Stomach (tissue), 8 donors: ENCODE measurements at regions not wholly inside any gene's neighbourhood (a gene's known extent, or its start where the extent isn't known, plus 50 kb on each side); places are given as distances from the start of the nearest gene placed in this dataset.

Experiments used
- DNase-seq, 2 donors: peaks; one replicate each; pipeline versions ENCODE4 v3.0.0 to v3.0.0-alpha.2; 2013 to 2019
- H3K27ac ChIP-seq, 5 donors: fragments of 200-600 bp in 4 of 5; sonication (generic) in 4 of 5; one replicate each; pipeline ENCODE4 v1.5.1; 2013 to 2019; ENCODE audit warnings: mild to moderate bottlenecking in 1 of 5, moderate library complexity in 1 of 5
- H3K27me3 ChIP-seq, 3 donors: fragments of 200-600 bp; sonication (generic); one replicate each; pipeline ENCODE4 v1.5.1; 2017 to 2019; ENCODE audit warnings: mixed run types in 1 of 3
- H3K36me3 ChIP-seq, 4 donors: fragments of 200-600 bp; sonication (generic); 1 replicate in 3 of 4; 2 replicates in 1 of 4; pipeline ENCODE4 v1.5.1; 2016 to 2019
- H3K4me1 ChIP-seq, 4 donors: fragments of 200-600 bp; sonication (generic); one replicate each; pipeline ENCODE4 v1.5.1; 2016 to 2019
- H3K4me3 ChIP-seq, 4 donors: fragments of 200-600 bp; sonication (generic) in 3 of 4; one replicate each; pipeline ENCODE4 v1.5.1; 2016 to 2019; ENCODE audit warnings: mild to moderate bottlenecking in 1 of 4
- H3K9me3 ChIP-seq, 4 donors: fragments of 200-600 bp; sonication (generic); one replicate each; pipeline ENCODE4 v1.5.1; 2016 to 2019
- EP300 ChIP-seq: sonication (generic); formaldehyde crosslinking; IDR thresholded peaks from one replicate; pipeline ENCODE4 v1.6.1; 2017; ENCODE audit warnings: antibody characterized with exemption
- POLR2A ChIP-seq, 4 donors: fragments of 450-650 bp; IDR thresholded peaks; one replicate each; pipeline ENCODE4 v1.6.1; 2016; ENCODE audit warnings: antibody characterized with exemption in 4 of 4, control low read depth in 2 of 4, mild to moderate bottlenecking in 1 of 4, moderate library complexity in 1 of 4
- POLR2AphosphoS5 ChIP-seq, 3 donors: sonication (generic); formaldehyde crosslinking; IDR thresholded peaks; one replicate each; pipeline ENCODE4 v1.6.1; 2016; ENCODE audit warnings: antibody characterized with exemption in 3 of 3
- WGBS, 5 donors: extraction: QIAGEN DNeasy Blood & Tissue Kit in 3 of 5; methylation state at CpG; one replicate each; pipeline versions ENCODE4 v1.1.5 to v1.1.7; 2013 to 2018; 5-methylcytosine and 5-hydroxymethylcytosine counted together
- intact Hi-C: fragments of 100-400 bp; cut with DNase I; formaldehyde crosslinking; loops from one replicate; pipeline ENCODE4 v1.15.1; 2023; ENCODE audit warnings: low total_unique reads
- TF ChIP-seq, protein P1 (sequence below), 7 experiments: fragments of 450-650 bp in 4 of 7; fragments of 200-600 bp in 3 of 7; sonication (generic) in 3 of 7; IDR thresholded peaks; one replicate each; pipeline ENCODE4 v1.5.1; 2016 to 2019; ENCODE audit warnings: antibody characterized with exemption in 7 of 7, control low read depth in 2 of 7, mild to moderate bottlenecking in 1 of 7
- donor health status: healthy with polysubstance abuse.
- donor health status: Bipolar disorder and iron deficiency.
- donor health status: healthy.

DNA sequence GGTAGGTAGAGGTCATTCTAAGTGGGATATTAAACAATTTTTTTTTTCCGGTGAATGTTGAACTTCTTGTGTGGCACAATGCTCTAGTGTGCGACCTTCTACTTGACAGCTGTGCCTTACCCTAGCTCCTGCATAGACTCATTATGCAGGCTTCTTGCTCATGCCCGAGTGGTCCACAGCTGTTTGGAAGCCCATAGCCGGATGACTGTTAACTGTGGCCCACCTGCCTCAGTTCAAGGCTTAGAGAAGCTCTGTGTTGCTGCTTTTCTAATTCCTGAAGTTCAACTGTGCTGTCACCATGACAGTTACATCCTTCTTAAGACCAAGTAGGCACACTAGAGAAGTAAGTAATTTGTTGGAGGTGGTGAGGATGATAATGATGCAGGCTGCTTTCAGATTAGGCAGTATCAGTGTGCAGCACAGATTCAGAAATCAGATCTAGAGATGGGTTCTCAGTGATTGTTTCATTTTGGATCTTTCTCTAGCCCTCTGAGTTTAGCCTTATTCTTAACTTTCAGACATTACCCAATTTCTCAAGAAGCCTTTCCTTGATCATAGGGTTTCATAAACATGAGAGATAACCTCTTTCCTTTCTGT lies 278.4 kb downstream of the PHF14 start:
- no peak for DNase-seq
- Histone ChIP-seq H3K27me3 (no peaks in the 10 kb centered on the region), H3K27ac (no peak overlapping the region), H3K36me3 (no peaks in the 10 kb centered on the region), H3K4me3 (no peak overlapping the region), H3K4me1 (no peaks in the 10 kb centered on the region), H3K9me3 (no peaks in the 10 kb centered on the region)
- intact Hi-C loops = no loop called here
- 91 to 97% (median 92%) methylated on average over 4 of the region's 4 CpGs for WGBS, 5 donors
- TF ChIP-seq, protein P1, sequence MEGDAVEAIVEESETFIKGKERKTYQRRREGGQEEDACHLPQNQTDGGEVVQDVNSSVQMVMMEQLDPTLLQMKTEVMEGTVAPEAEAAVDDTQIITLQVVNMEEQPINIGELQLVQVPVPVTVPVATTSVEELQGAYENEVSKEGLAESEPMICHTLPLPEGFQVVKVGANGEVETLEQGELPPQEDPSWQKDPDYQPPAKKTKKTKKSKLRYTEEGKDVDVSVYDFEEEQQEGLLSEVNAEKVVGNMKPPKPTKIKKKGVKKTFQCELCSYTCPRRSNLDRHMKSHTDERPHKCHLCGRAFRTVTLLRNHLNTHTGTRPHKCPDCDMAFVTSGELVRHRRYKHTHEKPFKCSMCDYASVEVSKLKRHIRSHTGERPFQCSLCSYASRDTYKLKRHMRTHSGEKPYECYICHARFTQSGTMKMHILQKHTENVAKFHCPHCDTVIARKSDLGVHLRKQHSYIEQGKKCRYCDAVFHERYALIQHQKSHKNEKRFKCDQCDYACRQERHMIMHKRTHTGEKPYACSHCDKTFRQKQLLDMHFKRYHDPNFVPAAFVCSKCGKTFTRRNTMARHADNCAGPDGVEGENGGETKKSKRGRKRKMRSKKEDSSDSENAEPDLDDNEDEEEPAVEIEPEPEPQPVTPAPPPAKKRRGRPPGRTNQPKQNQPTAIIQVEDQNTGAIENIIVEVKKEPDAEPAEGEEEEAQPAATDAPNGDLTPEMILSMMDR (IDR thresholded peaks at IDR 0.05) = no peak
- TF ChIP-seq POLR2AphosphoS5 (IDR thresholded peaks at IDR 0.05) (no peak), EP300 (no peak), POLR2A (IDR thresholded peaks at IDR 0.05) (no peak)

DNA sequence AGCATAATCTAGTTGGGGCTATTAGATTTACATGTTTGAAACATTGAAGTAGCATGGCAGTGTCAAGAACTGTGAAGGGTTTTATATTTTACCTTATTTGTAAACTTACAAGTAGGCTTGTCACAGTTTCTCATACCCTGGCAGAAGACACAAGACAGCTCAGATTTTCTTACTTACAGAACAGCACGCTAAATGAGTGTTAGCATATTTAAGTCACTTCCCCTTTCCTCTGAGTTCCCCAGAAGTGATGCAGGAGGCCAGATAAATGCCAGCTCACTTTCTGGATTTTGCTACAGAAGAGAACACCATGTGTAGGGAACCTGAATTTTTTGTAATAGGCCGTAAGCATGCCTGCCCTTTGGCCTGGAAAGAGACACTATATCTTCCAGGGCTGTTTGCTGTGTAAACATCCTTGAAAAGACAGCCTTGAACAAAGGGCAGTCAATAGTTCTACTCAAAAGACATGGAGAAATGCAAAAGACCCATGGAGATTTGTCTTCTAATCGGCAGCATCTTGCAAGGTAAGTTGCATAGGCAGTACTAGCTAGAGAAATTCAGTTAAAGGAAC lies 279.1 kb downstream of the PHF14 start:
- intact Hi-C loops = no loop called here
- H3K36me3 ChIP-seq = no peaks in the 10 kb centered on the region
- 41 to 65% (median 53%) methylated on average over 3 of the region's 3 CpGs for WGBS, 5 donors
- H3K9me3 ChIP-seq = no peaks in the 10 kb centered on the region
- no peak for TF ChIP-seq POLR2AphosphoS5 (IDR thresholded peaks at IDR 0.05)
- TF ChIP-seq EP300 = no peak
- no peak for TF ChIP-seq POLR2A (IDR thresholded peaks at IDR 0.05)
- TF ChIP-seq, protein P1 (IDR thresholded peaks at IDR 0.05) = no peak
- H3K27ac ChIP-seq = no peak overlapping the region
- no peak overlapping the region for H3K4me3 ChIP-seq
- H3K27me3 ChIP-seq = no peaks in the 10 kb centered on the region
- no peak for DNase-seq
- H3K4me1 ChIP-seq = no peaks in the 10 kb centered on the region

DNA sequence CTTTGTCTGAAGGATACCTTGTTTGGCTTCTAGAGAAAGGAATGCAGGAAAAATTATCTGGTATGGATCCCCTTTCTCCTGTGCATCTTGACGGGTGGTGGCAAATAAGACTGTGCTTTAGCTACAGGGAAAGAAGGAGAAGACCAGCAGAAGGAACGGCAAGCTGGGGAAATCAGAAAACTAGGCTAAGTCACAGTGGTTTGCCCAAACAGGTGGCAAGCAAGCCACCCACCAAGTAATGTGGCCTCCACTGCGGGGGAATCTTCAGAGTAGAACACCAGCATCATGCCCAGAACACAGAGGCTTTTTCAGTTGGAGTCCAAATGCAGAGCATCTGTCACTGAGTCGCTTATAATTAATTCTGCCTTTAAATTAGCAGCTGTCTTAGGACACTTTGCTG lies 282.8 kb downstream of the PHF14 start:
- no peaks in the 10 kb centered on the region for H3K9me3 ChIP-seq
- no peak overlapping the region for H3K4me3 ChIP-seq
- intact Hi-C loops = no loop called here
- no peaks in the 10 kb centered on the region for H3K4me1 ChIP-seq
- TF ChIP-seq POLR2A (IDR thresholded peaks at IDR 0.05) (no peak), EP300 (no peak), POLR2AphosphoS5 (IDR thresholded peaks at IDR 0.05) (no peak)
- TF ChIP-seq, protein P1 (IDR thresholded peaks at IDR 0.05) = no peak
- 84 to 93% (median 89%) methylated on average over 4 of the region's 4 CpGs for WGBS, 5 donors
- no peak overlapping the region for H3K27ac ChIP-seq
- no peak for DNase-seq
- no peaks in the 10 kb centered on the region for H3K27me3 ChIP-seq
- H3K36me3 ChIP-seq = no peaks in the 10 kb centered on the region

DNA sequence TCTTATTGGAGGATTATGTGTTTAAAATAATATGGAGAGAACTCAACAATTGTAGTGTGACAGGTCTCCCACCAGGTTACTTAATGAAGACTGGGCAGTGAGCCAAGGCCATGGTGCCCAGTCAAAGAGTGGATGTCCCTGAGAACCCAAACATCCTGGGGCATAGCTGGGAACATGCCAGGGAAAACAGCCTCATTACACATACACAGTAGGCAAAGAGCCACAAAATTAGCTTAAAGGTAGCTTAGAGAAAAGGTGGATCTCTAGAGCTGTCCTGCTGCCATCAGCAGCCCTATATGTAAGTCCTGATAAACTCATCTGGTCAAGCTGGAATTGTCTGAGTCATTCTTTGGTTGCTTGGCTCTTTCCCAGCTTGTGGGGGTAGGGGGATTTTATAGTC lies 287.8 kb downstream of the PHF14 start:
- H3K27me3 ChIP-seq = no peaks in the 10 kb centered on the region
- no peak overlapping the region for H3K4me3 ChIP-seq
- intact Hi-C loops = no loop called here
- no peak overlapping the region for H3K27ac ChIP-seq
- no peaks in the 10 kb centered on the region for H3K4me1 ChIP-seq
- H3K9me3 ChIP-seq = no peaks in the 10 kb centered on the region
- TF ChIP-seq EP300 (no peak), POLR2A (IDR thresholded peaks at IDR 0.05) (no peak), POLR2AphosphoS5 (IDR thresholded peaks at IDR 0.05) (no peak)
- TF ChIP-seq, protein P1 (IDR thresholded peaks at IDR 0.05) = no peak
- no peaks in the 10 kb centered on the region for H3K36me3 ChIP-seq
- DNase-seq = peak; percentile 20 to 34
